Breast epithelium (tissue), 4 donors: ENCODE measurements at regions not wholly inside any gene's neighbourhood (a gene's known extent, or its start where the extent isn't known, plus 50 kb on each side); places are given as distances from the start of the nearest gene placed in this dataset.

Experiments used
- DNase-seq, 2 donors: peaks; one replicate each; pipeline ENCODE4 v3.0.0-alpha.2; 2019; ENCODE audit warnings: low spot score in 2 of 2
- H3K27ac ChIP-seq, 2 donors: fragments of 200-600 bp; sonication (generic) in 1 of 2; one replicate each; pipeline ENCODE4 v1.5.1; 2016 to 2019; ENCODE audit warnings: mild to moderate bottlenecking in 1 of 2
- H3K27me3 ChIP-seq, 2 donors: fragments of 200-600 bp; sonication (generic) in 1 of 2; one replicate each; pipeline versions ENCODE4 v1.5.1 to v1.6.0; 2017 to 2019; ENCODE audit warnings: control low read depth in 1 of 2, mild to moderate bottlenecking in 1 of 2
- H3K36me3 ChIP-seq: fragments of 200-600 bp; one replicate; pipeline ENCODE4 v1.5.1; 2019
- H3K4me1 ChIP-seq, 2 donors: fragments of 200-600 bp; sonication (generic); one replicate each; pipeline ENCODE4 v1.5.1; 2016 to 2019; ENCODE audit warnings: control low read depth in 1 of 2
- H3K4me3 ChIP-seq, 3 donors: fragments of 200-600 bp; sonication (generic); 1 replicate in 2 of 3; 2 replicates in 1 of 3; pipeline ENCODE4 v1.5.1; 2016 to 2019; ENCODE audit warnings: mild to moderate bottlenecking in 3 of 3, moderate library complexity in 2 of 3
- H3K9me3 ChIP-seq, 2 donors: fragments of 200-600 bp; sonication (generic) in 1 of 2; one replicate each; pipeline ENCODE4 v1.5.1; 2016 to 2019; ENCODE audit warnings: control low read depth in 1 of 2
- CTCF ChIP-seq, 3 donors: fragments of 450-650 bp; IDR thresholded peaks; one replicate each; pipeline ENCODE4 v1.5.1; 2016 to 2017; ENCODE audit warnings: antibody characterized with exemption in 3 of 3, mild to moderate bottlenecking in 3 of 3, moderate library complexity in 3 of 3
- POLR2A ChIP-seq: fragments of 450-650 bp; IDR thresholded peaks from one replicate; pipeline ENCODE4 v1.6.1; 2016; ENCODE audit warnings: antibody characterized with exemption, mild to moderate bottlenecking, moderate library complexity
- POLR2AphosphoS5 ChIP-seq, 3 donors: sonication (generic); formaldehyde crosslinking; IDR thresholded peaks; one replicate each; pipeline ENCODE4 v1.6.1; 2017; ENCODE audit warnings: antibody characterized with exemption in 3 of 3
- intact Hi-C: fragments of 100-400 bp; cut with DNase I; formaldehyde crosslinking; loops from one replicate; pipeline ENCODE4 v1.15.1; 2023; ENCODE audit warnings: low total_unique reads

- Histone ChIP-seq H3K27ac (no peak overlapping the region), H3K9me3 (no peaks in the 10 kb centered on the region), H3K36me3 (no peaks in the 10 kb centered on the region), H3K4me3 (no peak overlapping the region), H3K27me3 (no peaks in the 10 kb centered on the region), H3K4me1 (no peaks in the 10 kb centered on the region)
- intact Hi-C loops: loop anchor here (1.0 kb wide), 1 partner anchor 32 kb away; no protein-coding TSS in a partner anchor
- no peak for DNase-seq
- TF ChIP-seq POLR2A (no peak), POLR2AphosphoS5 (IDR thresholded peaks at IDR 0.05) (no peak), CTCF (IDR thresholded peaks at IDR 0.05) (no peak)
These were observed 93.6 kb upstream of the ANKRD55 start for GRCh38 chr5:56326770-56327169.

GRCh38 chr5:56326116-56326515, 93.0 kb upstream of the ANKRD55 start:
- TF ChIP-seq POLR2AphosphoS5 (IDR thresholded peaks at IDR 0.05) (no peak), CTCF (IDR thresholded peaks at IDR 0.05) (no peak), POLR2A (no peak)
- intact Hi-C loops: no loop called here

GRCh38 chr5:56325039-56325438, 91.9 kb upstream of the ANKRD55 start:
- intact Hi-C loops: no loop called here
- Histone ChIP-seq H3K27ac (no peak overlapping the region), H3K9me3 (no peaks in the 10 kb centered on the region), H3K4me1 (no peaks in the 10 kb centered on the region), H3K4me3 (no peak overlapping the region), H3K27me3 (no peaks in the 10 kb centered on the region), H3K36me3 (no peaks in the 10 kb centered on the region)
- TF ChIP-seq CTCF (IDR thresholded peaks at IDR 0.05) (no peak), POLR2AphosphoS5 (IDR thresholded peaks at IDR 0.05) (no peak), POLR2A (no peak)
- no peak for DNase-seq

More at GRCh38 chr5:56326116-56326515, 93.0 kb upstream of the ANKRD55 start:
- H3K4me1 ChIP-seq: no peaks in the 10 kb centered on the region
- no peak for DNase-seq
- H3K27me3 ChIP-seq: no peaks in the 10 kb centered on the region
- H3K36me3 ChIP-seq: no peaks in the 10 kb centered on the region
- H3K9me3 ChIP-seq: no peaks in the 10 kb centered on the region
- no peak overlapping the region for H3K4me3 ChIP-seq
- H3K27ac ChIP-seq: no peak overlapping the region

GRCh38 chr5:56323505-56323904, 90.4 kb upstream of the ANKRD55 start:
- Histone ChIP-seq H3K27me3 (no peaks in the 10 kb centered on the region), H3K9me3 (no peaks in the 10 kb centered on the region), H3K27ac (no peak overlapping the region), H3K36me3 (no peaks in the 10 kb centered on the region), H3K4me1 (no peaks in the 10 kb centered on the region), H3K4me3 (no peak overlapping the region)
- TF ChIP-seq POLR2A: no peak
- intact Hi-C loops: no loop called here
- peak in 1 of 2 donors; percentile 30 for DNase-seq

DNA sequence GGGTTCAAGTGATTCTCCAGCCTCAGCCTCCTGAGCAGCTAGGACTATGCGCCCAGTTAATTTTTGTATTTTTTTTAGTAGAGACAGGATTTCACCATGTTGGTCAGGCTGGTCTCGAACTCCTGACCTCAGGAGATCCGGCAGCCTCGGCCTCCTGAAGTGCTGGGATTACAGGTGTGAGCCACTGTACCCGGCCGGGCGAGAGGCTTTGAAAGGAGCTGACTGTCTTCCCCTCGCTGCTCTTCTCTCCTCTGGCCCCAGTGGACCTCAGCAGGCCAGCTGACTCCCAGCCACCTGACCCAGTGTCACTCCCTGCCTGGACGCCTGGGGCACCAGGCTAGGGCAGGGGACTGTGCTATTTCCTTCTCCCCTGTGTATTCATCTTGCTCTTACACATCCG, 89.5 kb upstream of the ANKRD55 start:
- no peak overlapping the region for H3K4me3 ChIP-seq
- H3K27me3 ChIP-seq: no peaks in the 10 kb centered on the region
- TF ChIP-seq CTCF (IDR thresholded peaks at IDR 0.05) (no peak), POLR2A (no peak), POLR2AphosphoS5 (IDR thresholded peaks at IDR 0.05) (no peak)
- DNase-seq: no peak
- no peaks in the 10 kb centered on the region for H3K4me1 ChIP-seq
- H3K27ac ChIP-seq: no peak overlapping the region
- no peaks in the 10 kb centered on the region for H3K36me3 ChIP-seq
- H3K9me3 ChIP-seq: no peaks in the 10 kb centered on the region
- intact Hi-C loops: no loop called here
